Neural cell (in vitro differentiated cells): ENCODE measurements at regions not wholly inside any gene's neighbourhood (a gene's known extent, or its start where the extent isn't known, plus 50 kb on each side); places are given as distances from the start of the nearest gene placed in this dataset.

ENCODE experiments used
- H2AFZ ChIP-seq: fragments of 200-600, 300-800 bp; sonication (generic), shearing (Covaris generic); 2 replicates; pipeline ENCODE4 v1.6.0; 2014; ENCODE audit warnings: low read depth, mild to moderate bottlenecking, antibody characterized with exemption, low read length, moderate library complexity
- H3F3A ChIP-seq: fragments of 200-600 bp; shearing (Covaris generic); 2 replicates; pipeline ENCODE4 v1.6.1; 2016; ENCODE audit warnings: mild to moderate bottlenecking, moderate library complexity, mixed read lengths, antibody characterized with exemption, low read length; ENCODE audit not compliant: insufficient read depth, poor library complexity, severe bottlenecking
- H3K27ac ChIP-seq: fragments of 200-600, 300-800 bp; sonication (generic), shearing (Covaris generic); 2 replicates; pipeline ENCODE4 v1.5.1; 2014; ENCODE audit warnings: mild to moderate bottlenecking, low read length, moderate library complexity
- H3K27me3 ChIP-seq: fragments of 300-800, 200-600 bp; sonication (generic), shearing (Covaris generic); 2 replicates; pipeline ENCODE4 v1.6.0; 2014; ENCODE audit warnings: mild to moderate bottlenecking, low read depth, low read length, moderate library complexity; ENCODE audit not compliant: insufficient read depth
- H3K36me3 ChIP-seq: fragments of 300-800, 200-600 bp; sonication (generic), shearing (Covaris generic); 2 replicates; pipeline ENCODE4 v1.5.1; 2014; ENCODE audit warnings: mild to moderate bottlenecking, antibody characterized with exemption, low read length, moderate library complexity; ENCODE audit not compliant: insufficient read depth
- H3K4me2 ChIP-seq: fragments of 300-800, 200-600 bp; sonication (generic), shearing (Covaris generic); 2 replicates; pipeline ENCODE4 v1.6.0; 2014; ENCODE audit warnings: mild to moderate bottlenecking, low read length
- H3K4me3 ChIP-seq: fragments of 300-800, 200-600 bp; sonication (generic), shearing (Covaris generic); 2 replicates; pipeline ENCODE4 v1.5.1; 2014; ENCODE audit warnings: mild to moderate bottlenecking, low read length, moderate library complexity
- H3K79me2 ChIP-seq: fragments of 200-600 bp; shearing (Covaris generic); replicated peaks from 2 replicates; pipeline ENCODE4 v1.6.0; 2014; ENCODE audit warnings: mild to moderate bottlenecking, low read length, moderate library complexity; ENCODE audit not compliant: insufficient read depth
- H3K9ac ChIP-seq: fragments of 300-800, 200-600 bp; sonication (generic), shearing (Covaris generic); 2 replicates; pipeline ENCODE4 v1.6.1; 2016; ENCODE audit warnings: mild to moderate bottlenecking, low read length, mixed read lengths
- H3K9me2 ChIP-seq: fragments of 200-600 bp; shearing (Covaris generic); 2 replicates; pipeline ENCODE4 v1.6.1; 2016; ENCODE audit warnings: mild to moderate bottlenecking, low read length, mixed read lengths; ENCODE audit not compliant: insufficient read depth
- H3K9me3 ChIP-seq: fragments of 200-600, 300-800 bp; sonication (generic), shearing (Covaris generic); 2 replicates; pipeline ENCODE4 v1.6.1; 2016; ENCODE audit warnings: mild to moderate bottlenecking, mixed run types, low read length, moderate library complexity, mixed read lengths
- H4K20me1 ChIP-seq: fragments of 200-600 bp; shearing (Covaris generic); 2 replicates; pipeline ENCODE4 v1.6.1; 2016; ENCODE audit warnings: mild to moderate bottlenecking, mixed run types; ENCODE audit not compliant: insufficient read depth
- EP300 ChIP-seq: fragments of 450-650 bp; conservative IDR thresholded peaks from 2 replicates; pipeline ENCODE4 v1.6.1; 2014; ENCODE audit warnings: antibody characterized with exemption, mild to moderate bottlenecking, moderate library complexity; ENCODE audit not compliant: poor library complexity, severe bottlenecking
- EZH2 ChIP-seq: fragments of 200-600, 300-800 bp; shearing (Covaris generic), sonication (generic); IDR thresholded peaks from 2 replicates; pipeline ENCODE4 v1.6.1; 2014; ENCODE audit warnings: antibody characterized with exemption, low read length, borderline replicate concordance, mild to moderate bottlenecking; ENCODE audit not compliant: insufficient read depth, poor library complexity, severe bottlenecking
- MXI1 ChIP-seq: fragments of 450-650 bp; conservative IDR thresholded peaks from 2 replicates; pipeline ENCODE4 v1.6.1; 2014; ENCODE audit warnings: antibody characterized with exemption, mild to moderate bottlenecking; ENCODE audit not compliant: poor library complexity, severe bottlenecking
- POLR2AphosphoS5 ChIP-seq: IDR thresholded peaks from 2 replicates; pipeline ENCODE4 v1.6.1; 2012
- RAD21 ChIP-seq: fragments of 450-650 bp; conservative IDR thresholded peaks from 2 replicates; pipeline ENCODE4 v1.6.1; 2014; ENCODE audit warnings: antibody characterized with exemption, mild to moderate bottlenecking, moderate library complexity
- SMC3 ChIP-seq: fragments of 450-650 bp; conservative IDR thresholded peaks from 2 replicates; pipeline ENCODE4 v1.6.1; 2014; ENCODE audit warnings: antibody characterized with exemption, mild to moderate bottlenecking, moderate library complexity; ENCODE audit not compliant: poor library complexity
- TAF1 ChIP-seq: IDR thresholded peaks from 2 replicates; pipeline ENCODE4 v1.6.1; 2012; ENCODE audit warnings: low read depth
- TF ChIP-seq, protein P1 (sequence below): IDR thresholded peaks from 2 replicates; pipeline ENCODE4 v1.6.1; 2012; ENCODE audit warnings: borderline replicate concordance
- TF ChIP-seq, protein P2 (sequence below): fragments of 450-650 bp; IDR thresholded peaks from 2 replicates; pipeline ENCODE4 v1.5.1; 2014; ENCODE audit warnings: antibody characterized with exemption, mild to moderate bottlenecking, moderate library complexity; ENCODE audit not compliant: poor library complexity, severe bottlenecking

DNA sequence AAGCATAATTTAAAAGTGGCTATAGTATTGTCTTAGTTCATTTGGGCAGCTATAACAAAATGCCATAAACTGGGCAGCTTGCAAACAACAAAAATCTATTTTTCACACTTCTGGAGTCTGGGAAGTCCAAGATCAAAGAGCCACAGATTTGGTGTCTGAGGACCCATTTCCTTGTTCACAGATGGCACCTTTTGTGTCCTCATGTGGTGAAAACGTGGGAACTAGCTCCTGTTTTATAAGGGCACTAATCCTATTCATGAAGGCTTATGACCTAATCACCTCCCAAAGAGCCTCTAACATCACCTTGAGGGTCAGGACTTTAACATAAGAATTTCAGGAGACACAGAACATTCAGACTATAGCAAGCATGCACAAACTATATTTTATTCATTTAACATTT lies 126.5 kb upstream of the WDFY3 start:
- TF ChIP-seq, protein P1, sequence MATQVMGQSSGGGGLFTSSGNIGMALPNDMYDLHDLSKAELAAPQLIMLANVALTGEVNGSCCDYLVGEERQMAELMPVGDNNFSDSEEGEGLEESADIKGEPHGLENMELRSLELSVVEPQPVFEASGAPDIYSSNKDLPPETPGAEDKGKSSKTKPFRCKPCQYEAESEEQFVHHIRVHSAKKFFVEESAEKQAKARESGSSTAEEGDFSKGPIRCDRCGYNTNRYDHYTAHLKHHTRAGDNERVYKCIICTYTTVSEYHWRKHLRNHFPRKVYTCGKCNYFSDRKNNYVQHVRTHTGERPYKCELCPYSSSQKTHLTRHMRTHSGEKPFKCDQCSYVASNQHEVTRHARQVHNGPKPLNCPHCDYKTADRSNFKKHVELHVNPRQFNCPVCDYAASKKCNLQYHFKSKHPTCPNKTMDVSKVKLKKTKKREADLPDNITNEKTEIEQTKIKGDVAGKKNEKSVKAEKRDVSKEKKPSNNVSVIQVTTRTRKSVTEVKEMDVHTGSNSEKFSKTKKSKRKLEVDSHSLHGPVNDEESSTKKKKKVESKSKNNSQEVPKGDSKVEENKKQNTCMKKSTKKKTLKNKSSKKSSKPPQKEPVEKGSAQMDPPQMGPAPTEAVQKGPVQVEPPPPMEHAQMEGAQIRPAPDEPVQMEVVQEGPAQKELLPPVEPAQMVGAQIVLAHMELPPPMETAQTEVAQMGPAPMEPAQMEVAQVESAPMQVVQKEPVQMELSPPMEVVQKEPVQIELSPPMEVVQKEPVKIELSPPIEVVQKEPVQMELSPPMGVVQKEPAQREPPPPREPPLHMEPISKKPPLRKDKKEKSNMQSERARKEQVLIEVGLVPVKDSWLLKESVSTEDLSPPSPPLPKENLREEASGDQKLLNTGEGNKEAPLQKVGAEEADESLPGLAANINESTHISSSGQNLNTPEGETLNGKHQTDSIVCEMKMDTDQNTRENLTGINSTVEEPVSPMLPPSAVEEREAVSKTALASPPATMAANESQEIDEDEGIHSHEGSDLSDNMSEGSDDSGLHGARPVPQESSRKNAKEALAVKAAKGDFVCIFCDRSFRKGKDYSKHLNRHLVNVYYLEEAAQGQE = no peak
- TF ChIP-seq SMC3 (no peak), RAD21 (no peak), EZH2 (no peak), TAF1 (no peak), POLR2AphosphoS5 (no peak), EP300 (no peak), MXI1 (no peak)
- TF ChIP-seq, protein P2, sequence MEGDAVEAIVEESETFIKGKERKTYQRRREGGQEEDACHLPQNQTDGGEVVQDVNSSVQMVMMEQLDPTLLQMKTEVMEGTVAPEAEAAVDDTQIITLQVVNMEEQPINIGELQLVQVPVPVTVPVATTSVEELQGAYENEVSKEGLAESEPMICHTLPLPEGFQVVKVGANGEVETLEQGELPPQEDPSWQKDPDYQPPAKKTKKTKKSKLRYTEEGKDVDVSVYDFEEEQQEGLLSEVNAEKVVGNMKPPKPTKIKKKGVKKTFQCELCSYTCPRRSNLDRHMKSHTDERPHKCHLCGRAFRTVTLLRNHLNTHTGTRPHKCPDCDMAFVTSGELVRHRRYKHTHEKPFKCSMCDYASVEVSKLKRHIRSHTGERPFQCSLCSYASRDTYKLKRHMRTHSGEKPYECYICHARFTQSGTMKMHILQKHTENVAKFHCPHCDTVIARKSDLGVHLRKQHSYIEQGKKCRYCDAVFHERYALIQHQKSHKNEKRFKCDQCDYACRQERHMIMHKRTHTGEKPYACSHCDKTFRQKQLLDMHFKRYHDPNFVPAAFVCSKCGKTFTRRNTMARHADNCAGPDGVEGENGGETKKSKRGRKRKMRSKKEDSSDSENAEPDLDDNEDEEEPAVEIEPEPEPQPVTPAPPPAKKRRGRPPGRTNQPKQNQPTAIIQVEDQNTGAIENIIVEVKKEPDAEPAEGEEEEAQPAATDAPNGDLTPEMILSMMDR = no peak
- Histone ChIP-seq H3K36me3 (no peaks in the 10 kb centered on the region), H3K4me2 (no peak overlapping the region), H3K9me2 (no peaks in the 10 kb centered on the region), H3K9ac (no peak overlapping the region), H3K27me3 (no peaks in the 10 kb centered on the region), H3K9me3 (no peaks in the 10 kb centered on the region), H2AFZ (no peak overlapping the region), H3K27ac (no peak overlapping the region), H3F3A (no peaks in the 10 kb centered on the region), H3K4me3 (no peak overlapping the region), H3K79me2 (no peaks in the 10 kb centered on the region), H4K20me1 (no peaks in the 10 kb centered on the region)

DNA sequence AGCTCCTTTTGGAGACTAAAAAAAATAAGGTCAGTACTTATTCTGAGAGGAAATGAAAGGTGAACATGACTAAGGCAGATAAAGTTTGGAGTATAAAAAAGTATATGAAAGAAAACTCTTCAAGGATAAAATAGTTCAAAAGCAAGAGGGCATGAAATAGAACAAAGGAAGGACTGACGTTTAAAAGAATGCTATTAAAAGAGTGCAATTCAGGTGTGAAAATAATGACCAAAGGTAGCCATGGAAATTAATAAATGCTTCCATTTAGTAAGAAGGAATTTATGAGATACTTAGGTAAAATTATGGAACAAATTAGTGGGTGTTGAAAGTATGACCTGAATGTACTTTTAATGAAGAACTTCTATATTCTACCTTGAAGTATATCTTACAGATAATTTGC lies 128.2 kb upstream of the WDFY3 start:
- H3K4me2 ChIP-seq = no peak overlapping the region
- no peaks in the 10 kb centered on the region for H4K20me1 ChIP-seq
- H3K79me2 ChIP-seq = no peaks in the 10 kb centered on the region
- no peaks in the 10 kb centered on the region for H3K9me3 ChIP-seq
- no peak for TF ChIP-seq RAD21
- no peak for TF ChIP-seq TAF1
- no peak for TF ChIP-seq POLR2AphosphoS5
- TF ChIP-seq, protein P2 = no peak
- TF ChIP-seq, protein P1 = no peak
- no peak for TF ChIP-seq SMC3
- TF ChIP-seq MXI1 = no peak
- no peak for TF ChIP-seq EZH2
- TF ChIP-seq EP300 = no peak
- H3K27ac ChIP-seq = no peak overlapping the region
- no peaks in the 10 kb centered on the region for H3F3A ChIP-seq
- H3K9me2 ChIP-seq = no peaks in the 10 kb centered on the region
- no peak overlapping the region for H2AFZ ChIP-seq
- H3K9ac ChIP-seq = no peak overlapping the region
- no peak overlapping the region for H3K4me3 ChIP-seq
- H3K36me3 ChIP-seq = no peaks in the 10 kb centered on the region
- H3K27me3 ChIP-seq = no peaks in the 10 kb centered on the region
